ENCODE measurements at regions not wholly inside any gene's neighbourhood (a gene's known extent, or its start where the extent isn't known, plus 50 kb on each side); places are given as distances from the start of the nearest gene placed in this dataset.

- Histone ChIP-seq H3K4me2 (ENCODE audit: extremely low read depth, insufficient read depth, low read length) (no peak overlapping the region), H3K9me3 (ENCODE audit: control insufficient read depth, insufficient read depth, low read depth, low read length) (no peaks in the 10 kb centered on the region), H2AFZ (ENCODE audit: low read length) (no peak overlapping the region), H3K4me3 (replicated peaks in 1 of 4; ENCODE audit: control extremely low read depth in 1 of 4, insufficient read depth in 1 of 4, low read depth in 3 of 4, low read length in 4 of 4) (no peak overlapping the region), H3K27me3 (ENCODE audit: control insufficient read depth, insufficient read depth, low read length) (no peaks in the 10 kb centered on the region), H3K9ac (ENCODE audit: insufficient read depth, low read length) (no peak overlapping the region), H3K27ac (ENCODE audit: insufficient read depth, low read length) (no peak overlapping the region), H3K36me3 (ENCODE audit: control insufficient read depth, insufficient read depth, low read length) (no peaks in the 10 kb centered on the region), H3K4me1 (ENCODE audit: control insufficient read depth, extremely low read depth, insufficient read depth, low read length) (no peaks in the 10 kb centered on the region), H4K20me1 (ENCODE audit: control insufficient read depth, extremely low read depth, insufficient read depth, low read length) (no peaks in the 10 kb centered on the region), H3K79me2 (ENCODE audit: control insufficient read depth, insufficient read depth, low read length) (no peaks in the 10 kb centered on the region)
- DNase-seq (ENCODE audit: low read depth in 2 of 2): no peak
- no peak for TF ChIP-seq EZH2 (IDR thresholded peaks at IDR 0.05; ENCODE audit: low read length, missing control alignments)
- no peak for TF ChIP-seq CTCF (conservative IDR thresholded peaks at IDR 0.05 in 1 of 2, IDR thresholded peaks at IDR 0.05 in 1 of 2; ENCODE audit: low read depth in 1 of 2, low read length in 2 of 2)
Observed at GRCh38 chr18:69138088-69138487, 262.6 kb upstream of the DOK6 start.

- Histone ChIP-seq H3K9me3 (ENCODE audit: control insufficient read depth, insufficient read depth, low read depth, low read length) (no peaks in the 10 kb centered on the region), H3K9ac (ENCODE audit: insufficient read depth, low read length) (no peak overlapping the region), H3K27ac (ENCODE audit: insufficient read depth, low read length) (no peak overlapping the region), H3K4me3 (replicated peaks in 1 of 4; ENCODE audit: control extremely low read depth in 1 of 4, insufficient read depth in 1 of 4, low read depth in 3 of 4, low read length in 4 of 4) (no peak overlapping the region), H3K4me1 (ENCODE audit: control insufficient read depth, extremely low read depth, insufficient read depth, low read length) (no peaks in the 10 kb centered on the region), H2AFZ (ENCODE audit: low read length) (no peak overlapping the region), H4K20me1 (ENCODE audit: control insufficient read depth, extremely low read depth, insufficient read depth, low read length) (no peaks in the 10 kb centered on the region), H3K36me3 (ENCODE audit: control insufficient read depth, insufficient read depth, low read length) (no peaks in the 10 kb centered on the region), H3K4me2 (ENCODE audit: extremely low read depth, insufficient read depth, low read length) (no peak overlapping the region), H3K79me2 (ENCODE audit: control insufficient read depth, insufficient read depth, low read length) (no peaks in the 10 kb centered on the region), H3K27me3 (ENCODE audit: control insufficient read depth, insufficient read depth, low read length) (no peaks in the 10 kb centered on the region)
- no peak for DNase-seq (ENCODE audit: low read depth in 2 of 2)
- TF ChIP-seq EZH2 (IDR thresholded peaks at IDR 0.05; ENCODE audit: low read length, missing control alignments) (no peak), CTCF (conservative IDR thresholded peaks at IDR 0.05 in 1 of 2, IDR thresholded peaks at IDR 0.05 in 1 of 2; ENCODE audit: low read depth in 1 of 2, low read length in 2 of 2) (no peak)
Observed at GRCh38 chr18:69143084-69143483, 257.6 kb upstream of the DOK6 start.

GRCh38 chr18:69152436-69152835 lies 248.3 kb upstream of the DOK6 start:
- Histone ChIP-seq H3K79me2 (ENCODE audit: control insufficient read depth, insufficient read depth, low read length) (no peaks in the 10 kb centered on the region), H2AFZ (ENCODE audit: low read length) (no peak overlapping the region), H3K27ac (ENCODE audit: insufficient read depth, low read length) (no peak overlapping the region), H3K4me3 (replicated peaks in 1 of 4; ENCODE audit: control extremely low read depth in 1 of 4, insufficient read depth in 1 of 4, low read depth in 3 of 4, low read length in 4 of 4) (no peak overlapping the region), H3K4me2 (ENCODE audit: extremely low read depth, insufficient read depth, low read length) (no peak overlapping the region), H3K9ac (ENCODE audit: insufficient read depth, low read length) (no peak overlapping the region), H3K27me3 (ENCODE audit: control insufficient read depth, insufficient read depth, low read length) (no peaks in the 10 kb centered on the region), H3K4me1 (ENCODE audit: control insufficient read depth, extremely low read depth, insufficient read depth, low read length) (no peaks in the 10 kb centered on the region), H3K9me3 (ENCODE audit: control insufficient read depth, insufficient read depth, low read depth, low read length) (no peaks in the 10 kb centered on the region), H4K20me1 (ENCODE audit: control insufficient read depth, extremely low read depth, insufficient read depth, low read length) (no peaks in the 10 kb centered on the region), H3K36me3 (ENCODE audit: control insufficient read depth, insufficient read depth, low read length) (no peaks in the 10 kb centered on the region)
- DNase-seq (ENCODE audit: low read depth in 2 of 2): no peak
- TF ChIP-seq EZH2 (IDR thresholded peaks at IDR 0.05; ENCODE audit: low read length, missing control alignments) (no peak), CTCF (conservative IDR thresholded peaks at IDR 0.05 in 1 of 2, IDR thresholded peaks at IDR 0.05 in 1 of 2; ENCODE audit: low read depth in 1 of 2, low read length in 2 of 2) (no peak)

Measured in fibroblast of lung (primary cell).